HG03025 (cell line): ENCODE measurements at regions not wholly inside any gene's neighbourhood (a gene's known extent, or its start where the extent isn't known, plus 50 kb on each side); places are given as distances from the start of the nearest gene placed in this dataset.

ENCODE experiments used
- ATAC-seq: cut with Tn5 transposase; IDR thresholded peaks from one replicate; pipeline ENCODE4 v1.9.1; 2021; ENCODE audit warnings: mild to moderate bottlenecking, moderate library complexity; ENCODE audit not compliant: unreplicated experiment, low FRiP score

DNA sequence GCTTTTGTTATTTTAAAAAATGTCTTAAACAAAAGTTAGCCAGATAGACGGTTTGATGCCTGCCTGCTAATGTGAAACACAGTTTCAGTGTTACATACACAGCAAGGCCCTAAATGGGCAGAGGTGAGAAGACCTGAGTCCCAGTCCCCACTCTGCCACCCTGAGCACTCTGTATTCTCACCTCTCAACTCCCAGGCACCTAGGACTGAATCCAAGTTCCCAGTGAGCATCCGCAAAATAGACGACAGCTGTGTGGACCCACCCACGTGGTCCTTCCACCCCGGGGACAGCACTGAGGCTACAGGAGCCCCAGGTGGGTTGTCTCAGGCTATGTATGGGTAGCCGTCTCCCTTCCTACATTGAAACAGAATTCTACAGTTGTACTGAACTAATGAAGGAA lies 111.5 kb downstream of the RPL27A start:
- ATAC-seq, result no peak

DNA sequence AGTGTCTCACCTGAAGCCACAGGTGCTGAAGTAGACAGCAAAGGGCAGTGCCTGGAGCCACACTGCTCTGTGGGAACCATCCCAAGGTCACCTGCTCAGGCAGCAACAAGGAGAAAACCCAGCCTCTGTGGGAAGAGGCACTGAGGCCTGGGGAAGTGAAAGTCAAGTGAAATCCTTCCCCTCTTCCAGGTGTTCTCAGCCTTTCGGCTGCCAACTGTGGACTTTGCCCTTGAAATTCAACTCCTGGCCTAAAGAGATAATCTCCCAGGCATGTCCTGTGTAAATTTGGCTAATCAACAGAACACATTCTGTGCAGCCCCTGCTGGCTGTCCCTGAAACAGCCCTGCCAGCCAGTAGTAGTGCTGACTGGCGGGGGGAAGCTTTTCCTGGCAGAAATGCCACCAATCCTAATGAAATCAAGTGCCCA lies 112.1 kb downstream of the RPL27A start:
- ATAC-seq, result no peak

DNA sequence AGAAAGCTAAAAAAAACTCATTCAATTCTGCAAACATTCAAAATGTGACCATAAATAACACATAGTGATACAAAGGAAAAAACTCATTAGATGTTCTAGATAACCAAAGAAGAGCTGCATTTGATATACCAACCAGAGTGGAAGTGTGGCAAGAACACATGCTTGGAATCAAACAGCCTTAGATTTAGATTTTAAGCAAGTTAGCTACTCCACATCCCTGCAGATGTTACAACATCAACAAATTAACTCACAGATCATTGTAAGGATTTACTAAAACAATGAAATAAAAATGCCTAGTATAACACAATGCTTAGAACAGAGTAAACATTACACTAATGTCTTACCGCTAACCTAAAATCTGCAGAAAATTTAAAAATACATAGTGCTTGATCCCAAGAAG lies 114.0 kb upstream of the AKIP1 start:
- no peak for ATAC-seq

DNA sequence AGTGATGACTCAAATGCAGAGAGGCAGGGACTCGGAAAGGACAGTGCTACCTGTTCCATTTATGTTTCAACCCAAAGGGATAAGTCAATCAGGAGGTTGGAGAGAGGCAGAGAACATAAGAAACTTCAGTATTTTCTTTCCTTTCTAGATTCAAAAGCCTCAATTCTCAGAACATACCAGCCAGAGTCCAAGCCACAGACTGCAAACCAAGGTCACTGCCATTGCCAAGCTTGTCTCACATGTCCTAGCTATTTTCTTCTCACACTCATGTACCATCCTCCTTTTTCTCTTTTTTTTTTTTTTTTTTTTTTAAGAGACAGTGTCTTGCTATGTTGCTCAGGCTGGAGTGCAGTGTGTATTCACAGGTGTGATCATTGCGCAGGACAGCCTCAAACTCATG lies 111.7 kb upstream of the AKIP1 start:
- no peak for ATAC-seq

DNA sequence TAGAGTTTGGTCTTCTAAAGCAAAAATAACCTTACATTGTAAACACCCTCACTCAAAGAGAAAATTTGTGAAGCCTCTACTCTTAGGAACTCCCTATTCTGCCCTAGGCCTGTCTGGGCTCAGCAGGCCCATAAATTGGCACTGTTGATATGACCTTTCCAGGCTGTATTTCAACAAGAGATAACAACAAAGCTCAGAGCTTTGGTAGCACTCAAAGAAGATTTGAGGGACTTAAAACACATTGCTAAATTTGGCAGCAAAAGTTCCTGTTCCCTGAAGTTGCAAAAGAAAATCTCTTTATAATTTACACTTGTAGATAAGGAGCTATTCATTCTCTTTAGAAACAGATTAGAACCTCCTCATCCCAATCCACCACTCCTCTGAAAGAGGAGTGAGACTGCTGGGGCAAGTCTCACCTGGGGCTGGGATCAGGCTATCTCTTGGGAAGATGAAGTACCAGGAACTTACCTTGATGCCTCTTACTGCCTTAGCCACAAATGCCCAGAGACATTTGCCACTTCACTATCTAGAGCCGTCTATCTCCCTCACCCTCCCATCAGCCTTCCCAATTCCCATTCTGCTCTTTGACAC lies 110.4 kb upstream of the AKIP1 start:
- no peak for ATAC-seq

DNA sequence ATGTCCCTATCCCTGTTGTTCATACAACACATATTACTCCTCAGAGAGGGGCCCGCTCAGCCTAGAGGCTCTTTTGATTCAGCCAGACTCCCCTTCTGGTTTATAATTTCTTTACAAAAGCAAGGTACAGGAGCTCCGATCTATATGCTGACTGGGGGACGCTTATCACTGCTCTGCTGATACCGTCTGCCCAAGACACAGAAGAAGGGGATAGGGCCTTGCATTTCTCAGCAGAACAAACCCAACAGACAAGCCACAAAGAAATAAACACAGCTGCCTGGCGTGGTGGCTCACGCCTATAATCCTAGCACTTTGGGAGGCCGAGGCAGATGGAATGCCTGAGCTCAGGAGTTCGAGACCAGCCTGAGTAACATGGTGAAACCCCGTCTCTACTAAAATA lies 109.9 kb upstream of the AKIP1 start:
- no peak for ATAC-seq

DNA sequence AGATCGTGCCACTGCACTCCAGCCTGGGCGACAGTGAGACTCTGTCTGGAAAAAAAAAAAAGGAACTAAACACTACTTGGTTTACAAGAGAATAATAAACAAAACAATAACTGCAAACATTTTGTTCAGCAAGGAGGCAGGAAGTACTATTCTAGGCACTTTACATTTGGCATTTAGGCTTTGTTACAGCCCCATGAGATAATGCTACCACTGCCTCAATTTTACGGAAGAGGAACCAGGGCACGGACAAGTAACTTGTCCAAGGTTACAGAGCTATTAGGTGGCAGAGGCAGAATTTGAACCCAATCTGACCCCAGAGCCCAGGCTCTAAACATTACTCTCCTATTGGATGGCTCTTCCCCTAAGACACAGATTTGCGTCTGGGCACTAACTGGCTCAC lies 108.7 kb upstream of the AKIP1 start:
- ATAC-seq, result no peak

DNA sequence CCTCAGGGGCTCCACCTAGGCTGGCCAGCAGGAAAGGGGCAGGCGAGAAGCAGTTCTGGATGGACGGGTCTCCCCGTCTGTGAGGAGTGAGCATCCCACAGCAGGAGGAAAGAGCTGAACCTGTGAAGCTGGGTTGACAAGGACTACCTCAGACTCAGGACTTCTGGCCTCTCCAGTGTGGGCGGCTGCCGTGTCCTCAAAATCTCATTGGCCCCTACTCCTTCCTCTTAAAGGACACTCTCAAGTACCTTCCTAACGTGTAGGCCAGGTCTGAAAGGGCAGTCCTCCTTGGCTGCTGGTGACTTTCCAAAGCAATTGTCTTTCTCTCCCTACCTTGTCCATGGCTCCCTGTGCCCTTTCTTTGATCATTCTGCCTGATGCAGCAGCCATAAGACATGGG lies 107.0 kb upstream of the AKIP1 start:
- ATAC-seq, result no peak

DNA sequence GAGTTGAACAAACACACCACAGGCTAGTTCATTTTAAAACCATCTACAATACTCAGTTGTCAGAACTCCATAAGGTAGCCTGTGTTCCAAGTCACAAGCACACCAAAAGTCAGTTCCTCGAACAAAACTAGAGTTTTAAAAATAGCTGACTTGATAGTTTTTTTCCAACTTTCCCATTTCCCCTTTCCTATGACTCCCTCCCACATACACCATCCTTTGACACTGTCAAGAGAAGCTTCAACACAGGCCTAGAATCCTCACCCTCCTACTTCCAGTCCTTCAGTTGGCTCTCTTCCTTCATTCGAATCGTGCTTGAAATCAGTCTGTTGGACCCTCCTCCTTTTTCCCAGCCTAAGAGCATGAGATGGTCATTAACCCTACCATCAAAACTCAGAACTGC lies 105.7 kb upstream of the AKIP1 start:
- ATAC-seq, result no peak

DNA sequence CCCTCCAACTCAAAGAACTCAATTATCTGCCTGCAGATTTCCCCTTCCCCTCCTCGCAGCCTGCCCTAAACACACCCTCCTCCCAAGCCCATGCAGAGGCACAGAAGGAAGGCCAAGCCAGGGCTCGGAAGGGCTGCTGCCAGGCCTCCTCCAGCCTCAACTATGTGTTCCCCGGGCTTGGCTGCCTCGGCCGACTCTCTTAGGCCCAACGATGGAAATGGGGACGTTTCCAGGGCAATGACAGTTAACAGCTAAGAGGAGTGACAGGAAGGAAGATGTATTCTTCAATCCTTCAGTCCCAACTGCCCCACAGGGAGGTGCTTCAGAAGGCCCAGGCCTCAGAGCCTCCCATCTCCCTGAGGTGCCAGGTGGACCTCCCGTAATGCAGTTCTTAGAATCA lies 104.0 kb upstream of the AKIP1 start:
- no peak for ATAC-seq

DNA sequence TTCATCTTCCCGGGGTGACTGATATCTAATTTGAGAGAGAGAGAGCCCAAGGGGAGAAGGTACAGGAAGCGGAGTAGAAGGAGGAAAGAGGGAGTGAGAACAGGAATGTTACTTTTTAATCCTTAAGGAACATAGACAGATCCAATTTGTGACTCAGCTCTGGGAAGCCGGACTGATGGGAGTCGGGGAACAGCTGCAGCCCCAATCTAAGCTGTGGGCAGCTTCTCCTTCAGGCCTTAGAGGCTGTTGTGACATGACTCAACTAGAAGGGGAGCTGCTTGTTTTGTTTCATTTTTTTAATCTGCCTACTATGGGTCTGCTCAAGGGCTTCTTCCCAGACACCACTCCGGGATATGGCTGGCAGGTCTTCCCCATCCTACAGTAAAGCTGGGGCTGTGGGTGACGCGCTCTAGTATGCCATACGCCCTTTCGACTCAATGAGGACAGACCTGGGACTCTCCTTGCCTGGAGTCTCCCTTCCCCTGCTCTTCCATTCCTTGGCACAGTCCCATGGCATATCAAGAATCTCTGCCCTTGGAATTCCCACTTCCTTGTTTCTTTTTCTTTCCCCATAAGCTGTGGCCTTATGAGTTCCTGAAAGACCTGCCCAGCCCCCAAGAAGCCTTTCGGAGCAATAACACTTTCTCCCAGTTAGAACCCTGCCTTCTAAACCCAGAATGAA lies 103.3 kb upstream of the AKIP1 start:
- no peak for ATAC-seq

DNA sequence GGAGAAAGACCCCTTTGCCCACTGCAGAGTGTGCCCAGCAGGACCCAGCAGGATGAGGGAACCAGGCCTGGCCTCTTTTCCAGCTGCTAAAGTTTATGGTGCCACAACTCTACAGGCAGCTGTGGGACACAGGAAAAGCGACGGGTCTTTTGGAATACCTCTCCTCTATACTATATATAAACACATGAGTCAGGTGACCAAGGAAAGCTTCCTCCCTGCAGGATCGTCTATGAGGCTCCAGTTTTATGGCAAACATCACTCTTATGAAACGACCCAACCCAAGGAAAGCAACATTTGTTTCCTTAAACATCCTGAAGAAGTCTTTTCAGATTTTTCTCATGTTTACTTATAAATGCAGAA lies 102.8 kb upstream of the AKIP1 start:
- ATAC-seq, result no peak

DNA sequence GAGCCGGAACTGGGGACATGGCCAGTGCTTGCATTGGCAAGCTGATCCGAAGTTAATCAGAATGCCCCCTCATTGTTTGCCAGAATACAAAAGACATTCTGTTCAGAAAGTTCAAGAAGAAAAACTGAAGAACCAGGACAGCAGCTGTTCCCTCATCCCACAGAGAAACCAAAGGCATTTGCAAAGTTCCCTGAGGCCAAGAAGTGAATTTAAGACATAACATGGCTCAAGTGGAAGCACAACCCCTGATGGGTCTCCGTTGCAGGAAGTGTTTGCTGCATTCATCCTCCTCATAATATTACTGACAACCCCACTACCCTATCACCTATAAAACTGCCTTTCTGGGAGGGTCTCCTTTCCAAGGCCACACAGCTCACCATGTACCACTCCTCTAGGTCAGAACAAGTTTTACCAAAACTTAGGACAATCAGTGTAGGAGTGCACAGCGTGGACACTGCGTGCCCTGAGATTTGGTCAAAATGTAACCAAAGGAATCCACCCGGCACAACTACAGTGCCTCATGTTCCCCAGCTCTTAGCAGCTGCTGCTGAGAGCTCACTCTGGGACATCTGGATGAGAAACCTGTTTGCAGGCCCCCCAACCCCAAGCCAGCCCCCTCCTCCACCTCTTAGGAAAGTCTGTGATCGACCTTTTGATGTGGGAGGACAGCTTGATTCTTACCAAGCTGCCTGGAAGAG lies 101.6 kb upstream of the AKIP1 start:
- ATAC-seq, result no peak

DNA sequence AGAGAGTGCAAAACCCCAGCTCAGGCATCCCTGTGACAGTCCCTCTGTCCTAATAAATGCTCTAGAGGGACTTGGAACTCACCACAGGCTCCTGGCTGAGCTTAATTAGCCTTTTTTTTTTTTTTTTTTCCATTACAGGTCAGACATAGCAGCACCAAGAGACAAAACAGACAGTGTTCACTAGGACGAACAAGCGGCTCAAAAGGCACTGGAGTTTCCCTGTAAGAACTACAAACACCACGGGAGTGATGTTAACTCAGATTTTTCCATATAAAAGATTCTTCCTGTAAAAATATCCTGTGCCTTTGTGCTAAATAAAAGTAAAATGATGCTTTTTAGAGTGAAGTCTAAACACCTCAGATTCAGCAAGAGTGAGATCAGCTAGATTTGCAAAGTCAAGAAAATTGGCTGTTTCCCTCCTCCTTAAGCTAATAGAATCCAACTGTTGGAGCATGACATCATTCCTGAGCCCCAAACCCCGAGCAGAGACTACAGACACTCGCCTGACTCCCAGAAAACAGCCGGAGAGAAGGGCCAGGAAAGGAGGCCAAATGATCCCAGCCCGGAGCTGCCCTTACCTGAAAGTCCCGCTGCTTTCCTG lies 101.0 kb upstream of the AKIP1 start:
- ATAC-seq, result no peak

DNA sequence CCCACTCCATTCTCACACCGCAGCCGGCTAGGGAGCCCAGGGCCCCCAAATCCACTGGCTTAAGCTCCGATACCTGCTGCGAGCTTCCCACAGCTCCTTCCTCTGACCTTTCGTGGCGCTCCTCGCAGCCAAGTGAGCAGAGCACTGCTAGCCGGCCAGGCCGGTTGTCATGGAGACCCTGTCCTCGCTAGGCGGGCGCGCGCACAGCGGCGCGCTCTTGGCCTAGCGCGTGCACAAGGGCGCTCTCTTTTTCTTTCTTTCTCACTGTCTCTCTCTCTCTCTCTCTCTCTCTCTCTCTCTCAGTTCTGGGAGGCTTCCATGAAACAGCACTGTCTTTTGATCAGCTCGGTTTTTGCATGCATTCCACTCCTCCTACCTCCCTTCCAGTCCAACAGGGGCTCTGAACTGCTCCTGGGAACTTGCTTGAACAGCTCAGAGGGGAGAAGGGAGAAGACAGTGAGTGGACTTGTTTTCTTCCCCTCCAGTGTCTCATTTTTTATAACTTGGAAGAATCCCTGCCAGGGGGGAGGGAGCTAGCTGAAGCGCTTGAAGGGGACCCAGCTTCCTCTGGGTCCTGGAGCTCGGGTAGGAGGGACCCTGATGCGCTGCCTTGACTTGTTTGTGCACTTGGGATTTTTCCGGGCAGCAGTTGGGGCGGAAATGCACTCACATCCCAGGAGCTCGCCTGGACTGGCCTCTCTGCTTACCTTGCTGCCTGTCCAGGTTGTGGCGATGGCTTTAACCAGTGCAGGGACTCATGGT lies 100.3 kb upstream of the AKIP1 start:
- no peak for ATAC-seq

DNA sequence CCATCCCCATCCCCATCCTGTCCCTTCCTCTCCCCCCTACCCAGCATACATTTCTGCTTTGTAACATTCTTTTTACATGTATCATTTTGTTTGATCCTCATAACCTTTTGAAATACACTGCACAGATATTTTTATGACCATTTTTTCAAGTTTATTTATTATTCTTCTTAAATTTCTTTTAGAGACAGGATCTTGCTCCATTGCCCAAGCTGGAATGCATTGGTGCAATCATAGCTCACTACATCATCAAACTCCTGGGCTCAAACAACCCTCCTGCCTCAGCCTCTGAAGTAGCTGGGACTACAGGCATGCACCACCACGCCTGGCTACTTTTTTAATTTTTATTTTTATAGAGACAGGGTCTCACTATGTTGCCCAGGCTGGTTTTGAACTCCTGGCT lies 99.4 kb upstream of the AKIP1 start:
- ATAC-seq, result no peak

DNA sequence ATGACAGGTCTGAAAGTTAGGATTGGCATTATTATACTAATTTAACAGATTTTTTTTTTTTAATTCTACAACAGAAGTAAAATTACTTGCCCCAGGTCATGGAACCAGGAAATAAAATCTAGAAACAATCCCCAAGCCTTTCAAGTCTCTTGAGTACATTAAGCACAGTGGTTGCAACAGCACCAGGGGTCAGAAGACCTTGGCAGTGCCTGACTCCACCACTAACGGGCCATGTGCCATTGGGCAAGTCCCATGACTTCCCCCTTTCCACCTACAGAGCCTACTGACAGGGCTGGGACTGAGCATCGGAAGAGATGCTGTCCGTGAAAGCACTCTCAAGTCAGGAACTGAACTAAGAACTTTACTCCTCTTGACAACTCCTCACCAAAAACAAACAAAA lies 98.6 kb upstream of the AKIP1 start:
- ATAC-seq, result no peak

DNA sequence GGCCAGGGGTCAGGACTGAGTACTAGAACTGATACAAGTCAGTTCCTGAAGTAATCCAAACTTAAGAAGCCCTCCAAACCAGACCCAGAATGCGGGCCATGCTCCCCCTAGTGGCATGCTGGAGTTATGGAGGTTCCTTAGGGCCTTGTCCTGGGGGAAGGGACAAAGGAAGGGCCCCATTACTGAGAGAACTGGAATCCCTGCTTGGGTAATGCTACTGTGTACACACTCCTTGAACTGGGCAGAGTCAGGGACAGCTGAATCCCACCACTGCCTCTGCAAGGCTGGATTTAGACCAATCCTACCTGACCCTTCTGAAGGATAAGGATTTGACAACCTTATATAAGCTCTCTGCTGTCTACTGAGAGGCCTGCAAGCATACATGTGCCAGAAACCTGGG lies 97.3 kb upstream of the AKIP1 start:
- no peak for ATAC-seq

DNA sequence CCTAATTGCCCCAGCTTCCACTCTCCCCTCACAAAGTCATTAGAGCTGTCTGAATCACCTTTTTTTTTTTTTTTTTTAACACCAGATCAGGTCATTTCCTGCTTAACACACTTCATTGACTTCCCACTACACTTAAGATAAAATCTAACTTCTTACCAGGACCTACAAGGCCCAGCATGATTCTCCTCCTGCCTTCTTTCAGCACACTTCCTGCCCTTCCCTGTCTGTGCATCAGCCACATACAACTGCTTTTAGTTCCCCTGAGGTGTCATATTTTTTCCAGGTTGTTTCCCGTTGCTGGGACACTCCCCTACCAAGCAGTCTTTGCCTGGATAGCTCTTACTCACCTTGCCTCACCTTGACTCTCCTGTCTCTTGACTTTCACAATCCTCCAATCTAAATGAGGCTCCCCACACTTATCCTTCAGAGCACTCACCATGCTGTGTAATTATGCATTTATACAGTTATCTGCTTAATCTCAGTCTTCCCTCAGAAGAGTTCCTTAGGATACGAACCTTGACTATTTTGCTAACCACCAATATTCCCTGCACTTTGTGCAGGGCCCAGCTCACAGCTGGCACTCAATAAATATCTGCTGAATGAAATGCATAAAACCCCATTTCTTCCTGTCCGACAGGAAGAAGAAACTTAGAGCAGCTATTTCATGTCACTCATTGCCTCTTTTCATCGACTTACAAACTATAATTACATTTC lies 96.6 kb upstream of the AKIP1 start:
- no peak for ATAC-seq

DNA sequence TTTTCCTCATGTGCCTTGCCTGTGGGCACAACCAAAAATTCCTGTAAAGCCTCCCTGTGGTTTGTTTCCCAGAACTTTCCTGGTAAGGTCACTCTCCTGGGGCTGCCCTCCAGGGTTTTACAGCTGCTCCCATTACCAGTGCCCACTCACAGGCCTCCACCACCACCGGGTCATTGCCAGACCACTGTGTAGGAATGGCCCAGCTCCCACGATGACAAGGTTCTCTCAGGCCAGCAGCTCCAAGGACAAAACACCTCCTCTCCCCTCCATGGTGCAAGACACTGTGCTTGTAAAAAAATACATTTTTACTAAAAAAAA lies 96.1 kb upstream of the AKIP1 start:
- ATAC-seq, result no peak

DNA sequence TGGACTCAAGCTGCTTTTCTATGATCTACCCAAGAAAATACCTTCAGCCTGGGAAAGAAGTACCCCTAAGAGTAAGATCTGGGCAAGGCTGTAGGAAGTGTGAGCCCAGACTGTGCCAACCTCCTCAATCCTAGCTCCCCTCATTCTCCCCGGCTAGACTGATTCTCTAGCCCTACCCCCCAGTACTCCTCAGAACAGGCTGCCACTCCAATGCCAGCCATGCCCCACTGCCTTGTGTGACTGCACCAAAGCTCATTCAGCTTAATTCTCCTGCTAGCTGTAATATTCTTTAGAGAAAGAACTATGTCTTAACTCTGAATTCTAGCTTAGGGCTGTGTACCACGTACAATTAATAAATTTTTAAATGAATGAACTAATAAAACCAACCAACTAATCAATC lies 92.6 kb upstream of the AKIP1 start:
- no peak for ATAC-seq
